ENCODE measurements at regions not wholly inside any gene's neighbourhood (a gene's known extent, or its start where the extent isn't known, plus 50 kb on each side); places are given as distances from the start of the nearest gene placed in this dataset.
"Not testable (repeated sequence)": the region's sequence is repeated elsewhere in the genome, so short reads cannot be mapped to it uniquely, and the experiment has no call there.

DNA sequence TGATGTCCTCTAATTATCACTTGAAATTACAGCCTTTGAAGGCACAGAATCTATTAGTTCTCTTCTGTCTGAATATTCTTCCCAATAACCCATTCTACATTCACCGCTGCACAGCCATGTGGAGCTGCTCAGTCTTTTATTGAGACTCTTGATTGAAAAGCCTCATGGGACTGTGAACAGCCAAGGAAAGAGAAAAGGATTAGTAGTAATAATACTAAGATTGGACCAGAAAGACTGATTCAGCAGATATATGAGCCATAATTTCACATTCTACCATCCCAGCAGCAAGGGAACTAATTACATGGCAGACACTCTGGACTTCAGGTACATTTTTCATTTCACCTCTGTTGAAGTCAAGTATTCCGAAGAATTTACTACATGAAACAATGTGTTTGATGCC is 2471.7 kb downstream of the ARAP2 start:
- no peak for DNase-seq (ENCODE audit: extremely low spot score, unreplicated experiment)
- Mint-ChIP-seq H3K9me3 (ENCODE audit: unreplicated experiment) (peaks cover 10% of the 10 kb centered on the region), H3K4me1 (ENCODE audit: unreplicated experiment) (peaks cover 3% of the 10 kb centered on the region), H3K27ac (ENCODE audit: unreplicated experiment) (no peak overlapping the region), H3K4me3 (ENCODE audit: unreplicated experiment) (no peak overlapping the region), H3K27me3 (ENCODE audit: unreplicated experiment) (no peaks in the 10 kb centered on the region), H3K36me3 (ENCODE audit: unreplicated experiment) (peaks cover 2% of the 10 kb centered on the region)
- TF ChIP-seq, protein P1, sequence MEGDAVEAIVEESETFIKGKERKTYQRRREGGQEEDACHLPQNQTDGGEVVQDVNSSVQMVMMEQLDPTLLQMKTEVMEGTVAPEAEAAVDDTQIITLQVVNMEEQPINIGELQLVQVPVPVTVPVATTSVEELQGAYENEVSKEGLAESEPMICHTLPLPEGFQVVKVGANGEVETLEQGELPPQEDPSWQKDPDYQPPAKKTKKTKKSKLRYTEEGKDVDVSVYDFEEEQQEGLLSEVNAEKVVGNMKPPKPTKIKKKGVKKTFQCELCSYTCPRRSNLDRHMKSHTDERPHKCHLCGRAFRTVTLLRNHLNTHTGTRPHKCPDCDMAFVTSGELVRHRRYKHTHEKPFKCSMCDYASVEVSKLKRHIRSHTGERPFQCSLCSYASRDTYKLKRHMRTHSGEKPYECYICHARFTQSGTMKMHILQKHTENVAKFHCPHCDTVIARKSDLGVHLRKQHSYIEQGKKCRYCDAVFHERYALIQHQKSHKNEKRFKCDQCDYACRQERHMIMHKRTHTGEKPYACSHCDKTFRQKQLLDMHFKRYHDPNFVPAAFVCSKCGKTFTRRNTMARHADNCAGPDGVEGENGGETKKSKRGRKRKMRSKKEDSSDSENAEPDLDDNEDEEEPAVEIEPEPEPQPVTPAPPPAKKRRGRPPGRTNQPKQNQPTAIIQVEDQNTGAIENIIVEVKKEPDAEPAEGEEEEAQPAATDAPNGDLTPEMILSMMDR (IDR thresholded peaks at IDR 0.05) = no peak

DNA sequence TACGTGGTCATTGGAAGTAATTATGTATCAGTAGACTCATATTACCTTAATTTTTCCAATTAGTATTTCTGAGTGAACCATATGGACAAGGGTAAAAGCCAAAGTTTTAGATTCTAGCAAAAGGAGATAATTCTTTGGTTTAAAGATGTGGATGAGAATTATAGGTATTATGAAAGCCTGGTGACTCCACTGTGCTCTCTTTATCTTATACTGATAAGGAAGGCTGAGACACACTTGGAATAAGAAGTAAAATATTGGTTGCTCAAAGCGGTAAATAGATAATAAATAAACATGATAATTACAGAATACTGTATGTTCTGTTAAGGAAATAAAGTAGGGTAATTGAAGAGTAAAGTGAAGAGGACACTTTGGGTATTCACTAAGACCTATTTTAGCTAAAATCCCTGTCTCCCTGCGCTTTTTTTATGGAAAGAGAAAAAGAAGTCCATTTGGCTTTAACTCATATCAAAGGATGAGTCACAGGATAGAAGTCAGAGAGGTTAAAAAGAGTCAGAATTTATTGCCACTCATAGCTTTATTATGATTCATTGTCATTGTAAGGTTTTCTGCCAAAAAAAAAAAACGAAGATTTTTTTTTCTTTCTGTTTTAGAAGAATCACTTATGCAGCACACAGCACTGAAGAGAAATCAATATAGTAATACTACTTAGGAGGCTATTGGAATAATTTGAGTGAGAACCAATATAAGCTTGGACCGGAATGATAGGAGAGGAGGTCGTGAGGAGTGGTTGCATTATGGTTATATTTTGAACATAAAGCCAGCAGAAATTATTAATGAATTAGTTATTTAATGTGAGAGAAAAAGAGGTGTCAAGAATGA is 2463.1 kb downstream of the ARAP2 start:
- no peak for DNase-seq (ENCODE audit: extremely low spot score, unreplicated experiment)
- Mint-ChIP-seq H3K27ac (ENCODE audit: unreplicated experiment) (no peak overlapping the region), H3K4me1 (ENCODE audit: unreplicated experiment) (peaks cover 6% of the 10 kb centered on the region), H3K9me3 (ENCODE audit: unreplicated experiment) (no peaks in the 10 kb centered on the region), H3K36me3 (ENCODE audit: unreplicated experiment) (no peaks in the 10 kb centered on the region), H3K4me3 (ENCODE audit: unreplicated experiment) (no peak overlapping the region), H3K27me3 (ENCODE audit: unreplicated experiment) (no peaks in the 10 kb centered on the region)
- TF ChIP-seq, protein P1 (IDR thresholded peaks at IDR 0.05) = no peak

- Mint-ChIP-seq H3K4me3 (ENCODE audit: unreplicated experiment) (no peak overlapping the region), H3K27me3 (ENCODE audit: unreplicated experiment) (no peaks in the 10 kb centered on the region), H3K27ac (ENCODE audit: unreplicated experiment) (no peak overlapping the region), H3K9me3 (ENCODE audit: unreplicated experiment) (peaks cover 7% of the 10 kb centered on the region), H3K36me3 (ENCODE audit: unreplicated experiment) (no peaks in the 10 kb centered on the region), H3K4me1 (ENCODE audit: unreplicated experiment) (peaks cover 6% of the 10 kb centered on the region)
- DNase-seq (ENCODE audit: extremely low spot score, unreplicated experiment) = no peak
- TF ChIP-seq, protein P1 (IDR thresholded peaks at IDR 0.05) = no peak
These were observed 2458.5 kb downstream of the ARAP2 start for GRCh38 chr4:33785843-33786242.

DNA sequence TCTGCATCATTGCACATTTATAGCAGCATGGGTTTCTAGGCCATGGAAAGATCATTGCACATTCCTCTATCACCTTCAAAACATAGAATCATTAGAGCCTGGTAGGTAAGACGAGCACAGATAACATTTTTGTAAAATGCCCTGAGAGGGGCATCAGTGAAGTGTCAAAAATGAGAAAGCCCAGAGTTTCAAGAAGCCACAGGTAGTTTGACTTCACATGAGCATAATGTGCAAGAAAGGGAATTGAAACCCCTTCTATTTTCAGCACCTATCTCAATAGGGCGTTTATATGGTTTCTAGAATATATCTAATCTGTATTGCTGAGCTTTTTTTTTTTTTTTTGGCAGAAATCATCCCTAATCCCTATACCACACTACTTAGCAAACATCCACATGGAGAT is 2441.7 kb downstream of the ARAP2 start:
- no peak for DNase-seq (ENCODE audit: extremely low spot score, unreplicated experiment)
- Mint-ChIP-seq H3K27ac (ENCODE audit: unreplicated experiment) (no peak overlapping the region), H3K9me3 (ENCODE audit: unreplicated experiment) (peaks cover 5% of the 10 kb centered on the region), H3K27me3 (ENCODE audit: unreplicated experiment) (no peaks in the 10 kb centered on the region), H3K36me3 (ENCODE audit: unreplicated experiment) (no peaks in the 10 kb centered on the region), H3K4me1 (ENCODE audit: unreplicated experiment) (no peaks in the 10 kb centered on the region), H3K4me3 (ENCODE audit: unreplicated experiment) (no peak overlapping the region)
- TF ChIP-seq, protein P1 (IDR thresholded peaks at IDR 0.05) = no peak

GRCh38 chr4:33825685-33826084 is 2418.6 kb downstream of the ARAP2 start:
- Mint-ChIP-seq H3K36me3 (ENCODE audit: unreplicated experiment) (no peaks in the 10 kb centered on the region), H3K27me3 (ENCODE audit: unreplicated experiment) (no peaks in the 10 kb centered on the region), H3K4me3 (ENCODE audit: unreplicated experiment) (no peak overlapping the region), H3K4me1 (ENCODE audit: unreplicated experiment) (peaks cover 17% of the 10 kb centered on the region), H3K9me3 (ENCODE audit: unreplicated experiment) (peaks cover 3% of the 10 kb centered on the region), H3K27ac (ENCODE audit: unreplicated experiment) (no peak overlapping the region)
- no peak for DNase-seq (ENCODE audit: extremely low spot score, unreplicated experiment)
- TF ChIP-seq, protein P1 (IDR thresholded peaks at IDR 0.05) = no peak

DNA sequence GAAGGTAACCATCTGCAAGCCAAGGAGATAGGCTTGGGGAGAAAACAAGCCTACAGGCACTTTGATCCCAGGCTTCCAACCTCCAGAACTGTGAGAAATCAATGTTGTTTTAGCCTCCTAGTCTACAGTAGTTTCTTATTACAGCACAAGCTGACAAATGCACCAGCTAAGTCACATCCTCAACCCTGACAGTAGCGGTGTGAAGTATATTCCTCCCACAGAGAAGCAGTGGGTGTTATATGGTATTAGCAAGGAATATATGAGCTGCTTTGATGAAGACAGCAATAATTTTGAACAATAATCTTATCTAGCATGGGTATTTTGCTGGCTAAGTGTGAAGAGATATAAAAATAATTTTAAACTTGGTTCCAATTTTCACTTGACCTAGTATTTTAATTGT is 2415.0 kb downstream of the ARAP2 start:
- not testable (repeated sequence) for H3K9me3 Mint-ChIP-seq (ENCODE audit: unreplicated experiment); H3K27me3 Mint-ChIP-seq (ENCODE audit: unreplicated experiment); DNase-seq (ENCODE audit: extremely low spot score, unreplicated experiment); H3K36me3 Mint-ChIP-seq (ENCODE audit: unreplicated experiment); H3K4me3 Mint-ChIP-seq (ENCODE audit: unreplicated experiment)
- Mint-ChIP-seq H3K4me1 (ENCODE audit: unreplicated experiment) (peaks cover 45% of the 10 kb centered on the region), H3K27ac (ENCODE audit: unreplicated experiment) (peak overlapping the region; percentile 79)
